GM04503 (cell line): ENCODE measurements at regions not wholly inside any gene's neighbourhood (a gene's known extent, or its start where the extent isn't known, plus 50 kb on each side); places are given as distances from the start of the nearest gene placed in this dataset.

Experiments used
- DNase-seq: peaks from one replicate; pipeline ENCODE4 v3.0.0-alpha.2; 2012; ENCODE audit warnings: low read depth

DNA sequence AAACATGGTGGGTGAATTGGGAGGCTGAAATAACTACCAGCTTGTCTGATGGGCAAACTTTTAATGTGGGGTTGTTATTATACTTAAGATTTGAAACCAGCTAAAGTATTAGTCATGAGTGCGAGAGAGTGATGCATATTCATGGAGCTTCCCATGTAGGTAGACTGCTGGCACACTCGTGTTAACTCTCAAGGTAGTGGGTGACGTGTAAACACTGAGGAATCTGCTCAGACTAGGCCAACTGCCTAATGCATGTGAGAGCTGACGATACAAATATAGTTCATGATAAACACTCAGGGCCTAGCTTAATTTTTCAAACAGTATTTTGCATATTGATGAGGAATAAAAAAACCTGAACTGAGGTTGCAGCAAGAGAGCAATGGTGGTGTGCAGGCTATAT, 1165.7 kb upstream of the PIK3C3 start:
- DNase-seq, result no peak

- DNase-seq, result no peak
These were observed 1172.4 kb upstream of the PIK3C3 start for GRCh38 chr18:40782453-40783130.

DNA sequence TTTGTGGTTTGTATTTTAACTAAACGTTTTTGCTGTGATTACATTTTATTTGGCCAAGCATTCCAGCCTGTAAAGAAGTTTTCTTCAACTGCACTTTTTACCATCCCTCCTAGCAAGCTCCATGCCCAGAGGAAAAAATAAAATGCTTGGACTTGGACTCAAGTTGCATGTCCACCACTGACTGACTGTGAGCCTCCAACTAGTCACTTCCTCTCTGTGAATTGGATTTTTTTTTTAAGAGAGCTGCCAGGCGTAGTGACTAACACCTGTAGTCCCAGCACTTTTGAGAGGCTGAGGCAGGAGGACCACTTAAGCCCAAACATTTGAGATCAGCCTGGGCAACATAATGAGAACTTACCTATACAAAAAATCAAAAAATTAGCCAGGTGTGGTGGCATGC, 1185.2 kb upstream of the PIK3C3 start:
- DNase-seq, result no peak

DNA sequence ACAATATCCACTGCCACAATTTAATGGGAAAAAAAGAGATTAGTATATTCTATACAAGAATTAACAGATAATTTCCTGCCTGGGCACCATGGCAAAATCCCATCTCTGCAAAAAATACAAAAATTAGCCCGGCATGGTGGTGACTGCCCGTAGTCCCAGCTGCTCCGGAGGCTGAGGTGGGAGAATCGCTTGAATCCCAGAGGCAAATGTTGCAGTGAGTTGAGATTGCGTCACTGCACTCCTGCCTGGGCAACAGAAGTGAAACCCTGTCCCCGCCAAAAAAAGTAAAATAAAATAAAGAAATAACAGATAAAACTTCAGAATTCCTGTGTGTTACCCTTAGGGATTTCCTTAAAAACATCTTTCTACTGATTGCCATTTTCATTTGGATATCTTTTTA, 1194.8 kb upstream of the PIK3C3 start:
- no peak for DNase-seq

- DNase-seq, result no peak
These were observed 1200.6 kb upstream of the PIK3C3 start for GRCh38 chr18:40754477-40754876.

DNA sequence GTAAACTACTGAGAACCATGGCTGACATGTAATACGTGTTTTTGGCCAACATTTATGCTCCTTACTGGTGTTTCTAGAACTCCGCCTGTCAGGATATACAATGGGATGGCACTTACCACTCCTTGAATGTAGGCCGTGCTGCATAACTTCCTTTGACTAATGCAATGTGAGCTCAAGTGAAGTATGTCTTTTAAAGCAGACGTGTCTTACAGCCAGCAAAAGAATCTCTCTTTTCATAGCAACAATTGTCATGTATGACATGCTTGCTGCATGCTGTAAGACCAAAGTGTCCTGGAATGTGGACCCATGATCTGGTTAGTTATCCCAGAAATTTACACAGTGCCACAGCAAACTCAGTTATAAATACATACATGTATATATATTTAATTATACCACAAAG, 1202.7 kb upstream of the PIK3C3 start:
- no peak for DNase-seq

- DNase-seq, result no peak
These were observed 1203.8 kb upstream of the PIK3C3 start for GRCh38 chr18:40751186-40751585.

DNA sequence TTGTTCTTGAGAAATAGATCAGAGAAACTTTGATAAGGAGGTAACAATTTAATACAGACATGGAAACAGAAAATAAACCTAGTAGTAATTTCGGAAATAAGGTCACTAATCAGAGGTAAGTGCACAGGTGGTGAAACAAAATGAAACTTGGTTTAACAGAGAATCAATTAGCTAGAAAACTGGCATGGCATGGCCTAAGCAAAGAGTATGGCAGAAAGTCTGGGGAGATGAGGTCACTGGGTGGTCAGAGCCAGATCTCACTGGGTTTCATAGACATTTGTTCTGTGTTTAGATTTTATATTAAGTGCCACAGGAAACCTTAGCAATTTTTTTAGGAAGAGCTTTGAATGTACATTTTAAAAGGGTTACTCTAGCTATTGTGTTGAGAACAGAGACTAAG, 1216.0 kb upstream of the PIK3C3 start:
- no peak for DNase-seq

DNA sequence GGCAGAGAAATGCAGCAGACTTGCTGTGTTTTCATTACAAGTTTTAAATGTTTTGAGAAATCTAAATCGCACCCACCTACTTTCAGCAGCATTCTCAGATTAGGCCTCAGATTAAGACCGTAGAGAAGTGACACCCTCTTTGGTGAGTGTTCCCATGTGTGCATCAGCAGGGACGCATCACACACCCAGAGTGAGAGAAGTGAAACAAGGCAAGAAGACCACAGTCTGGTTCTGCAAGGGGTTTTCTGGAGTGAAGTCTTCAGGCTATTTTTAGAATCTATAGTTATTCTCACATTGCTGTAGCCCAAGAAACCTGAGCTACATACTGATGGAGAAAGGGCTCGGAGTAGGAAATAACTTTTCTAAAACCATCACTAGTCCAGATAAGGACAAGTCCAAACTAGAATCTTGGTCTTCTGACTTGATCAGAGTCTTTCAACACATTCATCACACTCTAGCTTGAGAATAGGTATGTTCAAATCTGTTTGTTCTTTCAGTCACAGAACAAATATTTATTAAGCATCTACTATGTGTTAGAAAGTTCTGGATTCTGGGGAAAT, 1216.6 kb upstream of the PIK3C3 start:
- no peak for DNase-seq

DNA sequence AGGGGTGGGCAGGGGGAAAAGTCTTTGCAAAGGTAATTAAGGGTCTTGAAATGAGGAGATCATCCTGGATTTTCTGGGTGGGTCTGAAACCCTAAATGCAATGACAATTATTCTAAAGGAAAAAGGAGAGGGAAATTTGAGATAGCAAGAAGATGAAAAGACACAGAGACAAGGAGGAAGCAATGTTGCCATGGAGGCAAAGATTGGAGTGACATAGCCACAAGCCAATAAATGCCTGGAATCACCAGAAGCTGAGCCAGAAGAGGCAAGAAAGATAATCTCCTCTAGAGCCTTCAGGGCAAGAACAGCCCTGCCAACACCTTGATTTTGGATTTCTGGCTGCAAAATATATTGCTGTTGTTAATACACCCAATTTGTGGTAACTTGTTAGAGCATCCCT, 1246.3 kb upstream of the PIK3C3 start:
- no peak for DNase-seq

DNA sequence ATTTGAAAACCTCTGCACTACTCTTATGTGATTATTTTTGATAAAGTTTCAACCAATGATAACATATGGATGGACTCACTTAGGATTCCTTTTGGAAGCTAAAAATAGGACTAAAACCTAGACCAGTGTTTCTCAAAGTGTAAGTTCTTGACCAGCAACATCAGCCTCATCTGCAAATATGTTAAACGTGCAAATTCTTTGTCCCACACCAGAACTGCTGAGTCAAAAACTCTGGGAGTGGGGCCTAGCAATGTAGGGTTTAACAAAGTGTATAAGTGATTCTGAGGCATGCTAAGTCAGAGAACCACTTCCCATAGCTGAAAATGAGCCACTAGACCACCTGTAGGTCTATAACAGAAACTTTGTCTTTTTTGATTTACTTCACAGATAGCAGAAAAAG, 1247.2 kb upstream of the PIK3C3 start:
- no peak for DNase-seq

- DNase-seq, result no peak
These were observed 1256.9 kb upstream of the PIK3C3 start for GRCh38 chr18:40698129-40698528.

GRCh38 chr18:40695526-40695925, 1259.5 kb upstream of the PIK3C3 start:
- DNase-seq, result no peak

- DNase-seq, result no peak
These were observed 1262.2 kb upstream of the PIK3C3 start for GRCh38 chr18:40692871-40693270.

DNA sequence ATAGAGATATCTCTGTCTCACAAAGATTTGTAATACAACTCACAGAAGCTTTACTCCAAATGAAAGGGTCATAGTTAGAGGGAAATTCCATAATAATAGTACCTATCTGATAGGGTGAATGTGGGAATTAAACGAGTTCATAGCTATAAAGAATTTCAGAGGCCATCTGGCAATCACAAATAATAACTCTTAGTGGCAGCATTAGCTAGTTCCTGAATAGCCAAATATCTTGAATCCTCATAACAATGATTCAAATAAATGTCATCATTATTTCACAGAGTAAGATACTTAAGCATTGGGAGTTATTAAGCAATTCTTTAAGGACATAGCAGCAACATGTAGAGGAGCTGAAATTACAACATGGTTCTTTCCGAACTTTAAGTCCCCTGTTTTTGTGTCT, 1265.0 kb upstream of the PIK3C3 start:
- DNase-seq, result no peak

- no peak for DNase-seq
These were observed 1267.6 kb upstream of the PIK3C3 start for GRCh38 chr18:40687399-40687798.

- DNase-seq, result no peak
These were observed 1268.2 kb upstream of the PIK3C3 start for GRCh38 chr18:40686836-40687235.

GRCh38 chr18:40685219-40685618, 1269.8 kb upstream of the PIK3C3 start:
- DNase-seq, result no peak

GRCh38 chr18:40678318-40678717, 1276.7 kb upstream of the PIK3C3 start:
- no peak for DNase-seq

DNA sequence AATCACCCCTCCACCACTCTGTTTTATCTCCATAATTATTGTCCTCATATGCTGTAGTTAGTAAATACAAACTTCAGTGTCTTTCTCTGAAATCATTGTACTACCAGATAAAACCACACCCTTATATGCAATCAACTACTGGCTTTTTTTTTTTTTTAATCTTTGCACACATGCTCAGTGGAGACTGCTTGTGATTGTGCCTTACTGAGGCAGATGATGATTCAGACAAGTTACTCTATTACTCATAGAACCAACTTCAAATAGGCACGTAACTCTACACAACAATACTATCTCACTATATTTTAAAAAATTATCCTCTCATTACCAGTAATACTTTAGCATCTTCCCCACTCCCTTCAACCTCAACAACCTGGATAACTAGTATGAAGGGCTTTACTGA, 1278.4 kb upstream of the PIK3C3 start:
- DNase-seq, result no peak

DNA sequence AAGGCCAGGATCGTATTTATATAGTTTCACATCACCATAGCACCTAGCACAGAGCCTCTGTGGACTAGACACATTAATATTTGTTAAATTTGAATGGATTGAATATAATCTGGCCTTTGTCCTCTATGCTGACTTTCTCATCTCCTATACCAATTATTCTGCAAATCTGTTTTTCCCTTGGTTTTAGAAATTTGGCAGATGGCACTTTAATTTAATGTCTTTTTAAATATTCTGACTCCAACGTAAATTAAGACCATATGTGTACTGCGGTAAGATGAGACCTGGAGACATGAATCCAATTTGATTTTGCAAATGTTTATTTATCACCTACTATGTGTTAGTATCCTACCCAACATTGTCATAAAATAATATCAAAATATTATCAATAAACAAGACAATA, 1281.9 kb upstream of the PIK3C3 start:
- DNase-seq, result no peak

- DNase-seq, result no peak
These were observed 1282.4 kb upstream of the PIK3C3 start for GRCh38 chr18:40672590-40672989.

DNA sequence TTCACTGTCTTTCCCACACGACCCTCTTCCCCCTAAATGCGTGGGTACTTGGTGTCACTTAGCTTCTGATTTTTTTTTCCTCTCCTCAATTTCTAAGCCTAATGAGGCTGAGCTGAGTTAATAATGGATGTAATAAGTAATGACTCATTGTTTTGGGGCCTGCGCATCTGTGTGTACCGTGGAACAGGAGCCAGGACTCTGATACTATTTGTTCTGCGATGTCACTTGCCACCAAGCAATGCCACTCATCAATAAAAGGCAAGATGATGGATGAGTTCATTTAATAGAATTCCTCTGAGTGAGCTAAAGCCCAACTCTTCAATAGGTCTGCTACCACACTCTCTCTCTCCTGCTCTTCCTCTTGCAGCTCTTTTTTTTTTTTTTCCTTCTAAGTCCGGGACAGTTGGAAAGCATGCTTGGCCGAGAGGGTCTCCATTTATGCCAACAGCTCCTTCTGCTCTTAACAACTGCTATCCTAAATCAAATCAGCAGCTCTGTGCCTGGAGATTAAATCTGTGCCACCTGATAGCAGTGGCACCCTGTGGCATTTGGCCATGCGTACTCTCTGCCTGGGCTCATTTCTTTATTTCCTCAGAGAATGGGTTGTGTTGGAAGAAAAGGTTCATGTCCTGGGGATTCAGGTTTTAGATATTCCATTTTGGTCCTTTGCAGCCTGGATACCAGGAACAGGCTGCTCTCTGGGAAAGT, 1284.2 kb upstream of the PIK3C3 start:
- no peak for DNase-seq
